Astrocyte (in vitro differentiated cells and primary cell): ENCODE measurements at regions not wholly inside any gene's neighbourhood (a gene's known extent, or its start where the extent isn't known, plus 50 kb on each side); places are given as distances from the start of the nearest gene placed in this dataset.

ENCODE experiments used
- DNase-seq: peaks from one replicate; pipeline ENCODE4 v3.0.0-alpha.2; 2010; ENCODE audit warnings: low read depth
- FAIRE-seq: peaks from 2 replicates; lab custom pipeline; 2011; peaks lifted over from hg19 to GRCh38; lab: Jason Lieb, UNC
- H2AFZ ChIP-seq: 2 replicates; pipeline ENCODE4 v1.6.0; 2012; ENCODE audit warnings: low read depth, low read length, inconsistent platforms
- H3K27ac ChIP-seq: 2 replicates; pipeline ENCODE4 v1.5.1; 2011; ENCODE audit warnings: low read depth, low read length, inconsistent platforms
- H3K27me3 ChIP-seq: 2 replicates; pipeline ENCODE4 v1.6.0; 2011; ENCODE audit warnings: low read length, inconsistent platforms; ENCODE audit not compliant: insufficient read depth
- H3K36me3 ChIP-seq: 2 replicates; pipeline ENCODE4 v1.5.1; 2011; ENCODE audit warnings: low read length, inconsistent platforms; ENCODE audit not compliant: insufficient read depth
- H3K4me1 ChIP-seq: 2 replicates; pipeline ENCODE4 v1.5.1; 2011; ENCODE audit warnings: low read length, inconsistent platforms; ENCODE audit not compliant: insufficient read depth
- H3K4me2 ChIP-seq: 2 replicates; pipeline ENCODE4 v1.6.0; 2012; ENCODE audit warnings: low read length, inconsistent platforms
- H3K4me3 ChIP-seq: 2 replicates; pipeline ENCODE4 v1.5.1; 2011; ENCODE audit warnings: low read depth, mild to moderate bottlenecking, low read length, inconsistent platforms; ENCODE audit not compliant: insufficient read depth
- H3K79me2 ChIP-seq: 2 replicates; pipeline ENCODE4 v1.6.0; 2012; ENCODE audit warnings: mild to moderate bottlenecking, low read length, inconsistent platforms; ENCODE audit not compliant: insufficient read depth
- H3K9ac ChIP-seq: 2 replicates; pipeline ENCODE4 v1.6.0; 2012; ENCODE audit warnings: mild to moderate bottlenecking, low read length, inconsistent platforms
- H3K9me3 ChIP-seq: 2 replicates; pipeline ENCODE4 v1.5.1; 2012; ENCODE audit warnings: low read depth, mild to moderate bottlenecking, low read length, inconsistent platforms; ENCODE audit not compliant: insufficient read depth
- H4K20me1 ChIP-seq: 2 replicates; pipeline ENCODE4 v1.6.0; 2012; ENCODE audit warnings: low read length, inconsistent platforms; ENCODE audit not compliant: insufficient read depth
- H3K27ac Mint-ChIP-seq: one replicate; pipeline ENCODE4 v1.8.0; 2021; ENCODE audit warnings: mild to moderate bottlenecking, mixed read lengths; ENCODE audit not compliant: unreplicated experiment
- H3K27me3 Mint-ChIP-seq: one replicate; pipeline ENCODE4 v1.8.0; 2021; ENCODE audit warnings: low read depth, mixed read lengths; ENCODE audit not compliant: unreplicated experiment
- H3K36me3 Mint-ChIP-seq: one replicate; pipeline ENCODE4 v1.8.0; 2021; ENCODE audit warnings: low read depth, mixed read lengths; ENCODE audit not compliant: unreplicated experiment
- H3K4me1 Mint-ChIP-seq: one replicate; pipeline ENCODE4 v1.8.0; 2021; ENCODE audit warnings: low read depth, mixed read lengths; ENCODE audit not compliant: unreplicated experiment
- H3K4me3 Mint-ChIP-seq: one replicate; pipeline ENCODE4 v1.8.0; 2021; ENCODE audit warnings: mild to moderate bottlenecking, moderate library complexity, mixed read lengths; ENCODE audit not compliant: unreplicated experiment
- H3K9me3 Mint-ChIP-seq: one replicate; pipeline ENCODE4 v1.8.0; 2021; ENCODE audit warnings: mild to moderate bottlenecking, mixed read lengths; ENCODE audit not compliant: unreplicated experiment
- EZH2 ChIP-seq: IDR thresholded peaks from 2 replicates; pipeline ENCODE4 v1.6.1; 2012; ENCODE audit warnings: mild to moderate bottlenecking, low read length, inconsistent platforms; ENCODE audit not compliant: insufficient read depth
- TF ChIP-seq, protein P1 (sequence below): IDR thresholded peaks from 2 replicates; pipeline ENCODE4 v1.5.1; 2011; ENCODE audit warnings: low read depth, mild to moderate bottlenecking, inconsistent platforms, low read length, moderate library complexity; ENCODE audit not compliant: insufficient read depth

DNA sequence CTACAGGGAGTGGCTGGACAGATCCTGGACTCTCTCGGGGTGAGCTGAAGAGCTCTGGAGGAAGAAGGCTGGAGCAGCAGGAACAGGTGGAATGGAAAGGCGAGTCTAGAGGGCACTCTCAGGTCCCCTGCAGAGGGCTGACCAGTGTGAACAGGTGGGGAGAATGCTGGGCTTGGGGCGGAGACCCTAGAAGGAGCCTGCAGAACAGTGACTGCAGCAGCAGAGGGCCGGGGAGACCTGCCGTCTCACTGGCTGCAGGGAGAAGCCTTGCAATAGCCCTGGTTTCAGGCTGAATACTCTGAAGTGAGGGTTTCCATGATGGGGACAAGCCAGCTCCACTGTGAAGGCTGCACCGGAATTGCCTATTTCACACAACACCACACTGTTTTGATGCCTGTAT lies 626.7 kb upstream of the SALL3 start:
- Mint-ChIP-seq H3K4me3 (no peak overlapping the region), H3K4me1 (no peaks in the 10 kb centered on the region), H3K36me3 (no peaks in the 10 kb centered on the region), H3K27me3 (no peaks in the 10 kb centered on the region), H3K27ac (no peak overlapping the region), H3K9me3 (peaks cover 14% of the 10 kb centered on the region)
- H3K4me2 ChIP-seq = no peak overlapping the region
- no peak overlapping the region for H3K9ac ChIP-seq
- no peak overlapping the region for H3K27ac ChIP-seq
- H3K4me3 ChIP-seq = no peak overlapping the region
- no peaks in the 10 kb centered on the region for H4K20me1 ChIP-seq
- H3K79me2 ChIP-seq = no peaks in the 10 kb centered on the region
- no peak overlapping the region for H2AFZ ChIP-seq
- no peaks in the 10 kb centered on the region for H3K4me1 ChIP-seq
- DNase-seq (no peak), FAIRE-seq (no peak)
- H3K27me3 ChIP-seq = no peaks in the 10 kb centered on the region
- no peak for TF ChIP-seq EZH2
- TF ChIP-seq, protein P1, sequence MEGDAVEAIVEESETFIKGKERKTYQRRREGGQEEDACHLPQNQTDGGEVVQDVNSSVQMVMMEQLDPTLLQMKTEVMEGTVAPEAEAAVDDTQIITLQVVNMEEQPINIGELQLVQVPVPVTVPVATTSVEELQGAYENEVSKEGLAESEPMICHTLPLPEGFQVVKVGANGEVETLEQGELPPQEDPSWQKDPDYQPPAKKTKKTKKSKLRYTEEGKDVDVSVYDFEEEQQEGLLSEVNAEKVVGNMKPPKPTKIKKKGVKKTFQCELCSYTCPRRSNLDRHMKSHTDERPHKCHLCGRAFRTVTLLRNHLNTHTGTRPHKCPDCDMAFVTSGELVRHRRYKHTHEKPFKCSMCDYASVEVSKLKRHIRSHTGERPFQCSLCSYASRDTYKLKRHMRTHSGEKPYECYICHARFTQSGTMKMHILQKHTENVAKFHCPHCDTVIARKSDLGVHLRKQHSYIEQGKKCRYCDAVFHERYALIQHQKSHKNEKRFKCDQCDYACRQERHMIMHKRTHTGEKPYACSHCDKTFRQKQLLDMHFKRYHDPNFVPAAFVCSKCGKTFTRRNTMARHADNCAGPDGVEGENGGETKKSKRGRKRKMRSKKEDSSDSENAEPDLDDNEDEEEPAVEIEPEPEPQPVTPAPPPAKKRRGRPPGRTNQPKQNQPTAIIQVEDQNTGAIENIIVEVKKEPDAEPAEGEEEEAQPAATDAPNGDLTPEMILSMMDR = no peak
- H3K9me3 ChIP-seq = peaks cover 6% of the 10 kb centered on the region
- no peaks in the 10 kb centered on the region for H3K36me3 ChIP-seq

DNA sequence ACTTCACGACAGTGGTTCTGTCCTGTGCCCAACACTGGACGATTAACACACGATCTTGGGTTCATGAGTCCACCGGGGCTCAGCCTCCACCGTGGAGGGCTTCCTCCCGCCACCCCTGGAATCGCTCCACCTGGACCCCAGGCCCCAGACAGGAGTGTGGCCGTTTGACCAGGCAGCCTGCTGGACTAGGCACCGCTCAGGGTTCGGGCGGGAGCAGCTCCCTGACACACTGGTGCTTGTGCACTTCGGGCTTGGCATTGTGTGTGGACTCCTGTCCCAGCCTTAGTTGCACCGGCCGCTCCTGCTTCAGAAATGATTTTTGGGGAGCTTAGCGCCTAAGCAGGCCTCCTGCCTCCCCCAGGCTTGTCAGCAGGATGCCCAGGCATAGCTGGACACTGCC lies 617.4 kb upstream of the SALL3 start:
- TF ChIP-seq EZH2 = no peak
- TF ChIP-seq, protein P1 = no peak
- no peak for FAIRE-seq
- Histone ChIP-seq H3K27ac (no peak overlapping the region), H3K9me3 (peaks cover 21% of the 10 kb centered on the region), H3K4me2 (no peak overlapping the region), H3K79me2 (no peaks in the 10 kb centered on the region), H3K4me3 (no peak overlapping the region), H3K27me3 (no peaks in the 10 kb centered on the region), H3K9ac (no peak overlapping the region), H2AFZ (no peak overlapping the region), H3K4me1 (no peaks in the 10 kb centered on the region), H3K36me3 (no peaks in the 10 kb centered on the region), H4K20me1 (no peaks in the 10 kb centered on the region)
- Mint-ChIP-seq H3K4me1 (no peaks in the 10 kb centered on the region), H3K27ac (no peak overlapping the region), H3K36me3 (no peaks in the 10 kb centered on the region), H3K9me3 (peaks cover 10% of the 10 kb centered on the region), H3K27me3 (no peaks in the 10 kb centered on the region), H3K4me3 (no peak overlapping the region)
- no peak for DNase-seq

DNA sequence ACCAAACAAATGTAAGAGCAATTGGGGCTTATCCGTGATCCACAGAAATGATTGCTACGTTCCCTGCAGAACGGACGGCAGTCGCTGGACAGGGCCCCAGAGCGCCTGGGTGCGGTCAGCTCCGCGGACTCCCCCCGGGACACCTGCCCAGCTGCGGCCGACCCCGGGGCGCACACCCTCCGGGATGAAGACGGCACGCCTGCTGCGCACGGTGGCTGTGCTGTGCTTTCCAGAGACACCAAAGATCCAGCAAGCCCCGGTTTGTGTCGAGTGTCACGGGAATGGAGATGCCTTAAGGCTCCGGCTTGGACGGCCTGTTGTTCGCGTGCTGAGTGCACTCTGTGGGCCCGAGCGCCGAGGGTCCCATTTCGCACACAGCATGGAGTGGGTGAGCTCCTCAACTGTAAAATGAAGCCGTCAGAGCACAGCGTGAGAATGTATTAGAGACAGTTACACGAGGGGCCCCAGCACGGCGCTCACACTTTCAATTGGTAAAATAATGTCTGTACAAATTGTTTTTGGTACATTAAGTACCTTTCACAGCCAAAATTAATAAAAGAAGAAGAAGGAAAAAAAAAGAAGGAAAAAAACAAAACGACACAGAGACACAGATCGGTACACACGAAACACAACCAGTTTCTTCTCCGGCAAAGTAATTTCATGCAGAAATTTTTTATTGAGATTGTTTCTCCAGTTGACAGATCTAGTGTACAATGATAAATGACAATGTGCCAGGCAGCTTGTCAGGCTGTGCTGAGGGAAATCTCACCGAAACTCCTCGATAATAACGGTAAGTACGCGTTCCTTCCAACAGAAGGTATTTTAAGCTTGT lies 615.8 kb upstream of the SALL3 start:
- H3K27me3 ChIP-seq = no peaks in the 10 kb centered on the region
- Mint-ChIP-seq H3K27me3 (no peaks in the 10 kb centered on the region), H3K9me3 (peaks cover 10% of the 10 kb centered on the region), H3K4me1 (no peaks in the 10 kb centered on the region), H3K27ac (no peak overlapping the region), H3K4me3 (no peak overlapping the region), H3K36me3 (no peaks in the 10 kb centered on the region)
- H4K20me1 ChIP-seq = no peaks in the 10 kb centered on the region
- H3K4me2 ChIP-seq = no peak overlapping the region
- no peak overlapping the region for H3K9ac ChIP-seq
- H3K4me1 ChIP-seq = no peaks in the 10 kb centered on the region
- no peaks in the 10 kb centered on the region for H3K79me2 ChIP-seq
- H2AFZ ChIP-seq = no peak overlapping the region
- H3K27ac ChIP-seq = no peak overlapping the region
- no peaks in the 10 kb centered on the region for H3K36me3 ChIP-seq
- DNase-seq (no peak), FAIRE-seq (no peak)
- H3K4me3 ChIP-seq = no peak overlapping the region
- peaks cover 14% of the 10 kb centered on the region for H3K9me3 ChIP-seq
- TF ChIP-seq EZH2 = no peak
- TF ChIP-seq, protein P1 = no peak
